Mucosa of rectum (tissue), 2 donors: ENCODE measurements at regions not wholly inside any gene's neighbourhood (a gene's known extent, or its start where the extent isn't known, plus 50 kb on each side); places are given as distances from the start of the nearest gene placed in this dataset.
A peak's percentile ranks its signal among the peaks of the same experiment; 100 is the strongest.

Experiments used
- H3K27ac ChIP-seq, 2 donors: one replicate each; pipeline ENCODE4 v1.7.0; 2013; ENCODE audit warnings: inconsistent platforms in 2 of 2, low read depth in 2 of 2, low read length in 2 of 2
- H3K27me3 ChIP-seq, 2 donors: one replicate each; pipeline ENCODE4 v1.7.0; 2013; ENCODE audit warnings: low read length in 2 of 2; ENCODE audit not compliant: control insufficient read depth in 2 of 2, insufficient read depth in 2 of 2
- H3K36me3 ChIP-seq, 2 donors: one replicate each; pipeline ENCODE4 v1.7.0; 2013; ENCODE audit warnings: low read length in 2 of 2; ENCODE audit not compliant: control insufficient read depth in 2 of 2, insufficient read depth in 2 of 2
- H3K4me1 ChIP-seq, 2 donors: one replicate each; pipeline ENCODE4 v1.7.0; 2013; ENCODE audit warnings: low read length in 2 of 2, mild to moderate bottlenecking in 1 of 2; ENCODE audit not compliant: control insufficient read depth in 2 of 2, insufficient read depth in 2 of 2
- H3K4me3 ChIP-seq, 2 donors: one replicate each; pipeline ENCODE4 v1.7.0; 2013; ENCODE audit warnings: low read length in 2 of 2
- H3K9ac ChIP-seq, 2 donors: one replicate each; pipeline ENCODE4 v1.7.0; 2013; ENCODE audit warnings: low read length in 2 of 2, low read depth in 1 of 2, mild to moderate bottlenecking in 1 of 2
- H3K9me3 ChIP-seq, 2 donors: one replicate each; pipeline ENCODE4 v1.7.0; 2013; ENCODE audit warnings: low read length in 2 of 2; ENCODE audit not compliant: control insufficient read depth in 2 of 2
- donor health status: healthy.
- donor health status: Normal muscosa, but diverticular disease.

DNA sequence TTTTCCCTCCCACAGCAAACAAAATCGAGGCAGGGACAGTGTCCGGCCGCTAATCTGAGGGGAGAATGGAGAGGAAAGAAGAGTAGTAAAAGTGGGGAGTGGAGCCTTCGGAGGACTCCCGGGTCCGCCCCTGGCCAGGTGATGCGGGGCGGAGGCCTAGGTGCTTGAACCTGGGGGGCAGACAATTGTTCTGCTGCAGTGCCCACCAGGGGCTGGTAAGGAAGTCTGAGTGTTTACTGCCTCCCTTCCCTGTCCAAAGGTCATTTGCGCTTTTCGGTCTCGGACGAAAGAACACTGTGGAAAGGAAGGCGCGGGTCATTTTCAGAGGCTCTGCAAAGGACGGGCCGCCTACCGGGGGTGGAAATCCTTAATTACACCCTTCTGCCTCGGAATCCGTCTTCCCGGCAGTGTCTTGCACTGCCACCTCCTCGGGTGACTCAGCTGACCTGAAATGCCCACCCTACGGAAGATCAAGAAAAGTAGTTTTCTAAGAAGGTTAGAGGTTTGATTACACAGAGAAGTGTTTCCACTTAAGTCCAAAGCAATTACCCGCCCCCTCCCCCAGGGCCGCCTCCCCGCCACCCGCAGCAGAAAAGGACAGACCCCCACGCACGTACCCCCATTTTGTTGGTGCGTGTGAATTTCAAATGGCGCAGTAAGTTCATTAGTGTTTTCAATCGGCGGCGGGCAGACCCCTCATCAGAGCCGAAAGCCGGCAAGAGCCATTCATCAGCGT lies 99.9 kb upstream of the TENM3 start:
- Histone ChIP-seq H3K27me3 (peaks cover 42 to 47% of the 10 kb centered on the region in 2 donors), H3K4me3 (peak overlapping the region; percentile 38 to 56)

DNA sequence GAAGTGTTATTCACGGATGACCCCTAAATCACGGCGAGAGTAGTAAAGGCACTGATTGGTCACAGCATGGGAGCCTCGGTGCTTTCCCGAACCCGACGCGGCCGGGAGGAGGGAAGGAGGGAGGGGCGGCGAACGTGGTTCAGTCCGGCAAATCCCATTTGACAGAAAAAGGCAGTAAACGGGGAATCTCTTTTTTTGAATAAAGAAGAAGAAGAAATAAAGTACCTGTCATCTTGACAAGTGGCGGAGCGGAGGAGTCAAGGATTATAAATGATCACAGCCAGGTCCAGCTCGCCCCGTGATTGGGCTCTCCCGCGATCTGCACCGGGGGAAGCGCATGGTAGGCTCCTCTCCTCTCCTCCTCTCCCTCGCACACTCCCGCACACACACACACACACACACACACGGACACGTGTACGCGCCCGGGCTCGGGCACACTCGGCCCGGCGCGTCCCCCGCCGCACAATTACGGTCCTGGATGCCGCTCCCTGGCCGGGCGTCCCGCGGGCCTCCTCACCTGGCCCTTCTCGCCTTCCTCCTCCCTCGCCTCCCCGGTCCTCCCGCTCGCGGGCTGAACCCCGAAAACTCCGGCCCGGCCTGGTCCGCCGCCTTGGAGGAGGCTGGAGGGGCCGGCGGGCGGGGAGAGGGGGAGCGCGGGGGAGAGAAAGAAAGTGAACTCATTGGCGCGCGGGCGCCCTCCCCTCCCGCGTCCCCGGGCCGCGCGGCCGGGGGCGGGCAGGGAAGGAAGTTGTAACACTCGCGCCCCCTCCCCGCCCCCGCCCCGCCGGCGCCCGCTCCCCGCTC lies 99.2 kb upstream of the TENM3 start:
- Histone ChIP-seq H3K4me3 (peak overlapping the region; percentile 32 to 56), H3K36me3 (no peaks in the 10 kb centered on the region), H3K9me3 (no peaks in the 10 kb centered on the region), H3K27ac (no peak overlapping the region), H3K27me3 (peaks cover 42 to 52% of the 10 kb centered on the region in 2 donors), H3K9ac (no peak overlapping the region), H3K4me1 (peaks cover 3 to 7% of the 10 kb centered on the region in 2 donors)

More for the DNA sequence above, 99.9 kb upstream of the TENM3 start:
- Histone ChIP-seq H3K27ac (no peak overlapping the region), H3K9me3 (no peaks in the 10 kb centered on the region), H3K4me1 (peaks cover 3 to 7% of the 10 kb centered on the region in 2 donors), H3K36me3 (no peaks in the 10 kb centered on the region), H3K9ac (no peak overlapping the region)

DNA sequence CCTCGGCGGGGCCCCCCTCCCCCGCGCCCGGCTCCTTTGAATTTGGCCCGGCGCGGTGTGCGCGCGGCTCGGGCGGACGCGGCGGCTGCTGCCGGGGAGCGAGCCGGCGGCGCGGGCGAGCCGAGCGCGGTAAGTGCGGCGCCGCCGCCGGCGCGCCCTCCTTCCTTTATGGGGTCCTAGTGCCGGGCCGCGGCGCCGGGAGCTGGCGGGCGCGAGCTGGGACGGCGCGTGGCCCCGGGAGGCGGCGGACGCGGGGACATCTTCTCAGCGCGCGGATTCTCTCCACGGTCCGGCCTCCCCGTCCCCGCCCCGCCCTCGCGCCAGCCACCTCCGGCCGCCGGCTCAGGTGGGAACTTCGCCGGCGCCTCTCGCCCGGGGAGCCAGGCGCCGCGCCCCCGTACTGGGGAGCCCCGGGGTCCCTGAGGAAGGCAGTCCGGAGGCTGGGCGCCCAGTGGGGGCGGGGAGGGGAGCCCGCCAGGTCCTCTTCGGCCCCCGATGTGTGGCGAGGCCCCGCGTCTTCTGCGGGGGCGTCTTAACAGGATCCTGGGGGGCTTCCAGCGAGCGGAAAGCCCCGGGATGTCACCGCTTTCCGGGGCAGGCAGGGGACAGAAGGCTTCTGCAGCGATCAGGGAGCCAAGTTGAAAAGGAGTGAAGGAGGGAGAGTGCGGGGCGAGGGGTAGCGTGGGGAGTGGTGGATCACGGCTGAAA lies 98.4 kb upstream of the TENM3 start:
- Histone ChIP-seq H3K4me1 (peaks cover 3 to 7% of the 10 kb centered on the region in 2 donors), H3K27ac (no peak overlapping the region), H3K27me3 (peaks cover 40 to 52% of the 10 kb centered on the region in 2 donors), H3K9me3 (no peaks in the 10 kb centered on the region), H3K9ac (no peak overlapping the region), H3K36me3 (no peaks in the 10 kb centered on the region), H3K4me3 (no peak overlapping the region)

- Histone ChIP-seq H3K4me1 (peaks cover 3 to 7% of the 10 kb centered on the region in 2 donors), H3K27ac (no peak overlapping the region), H3K27me3 (peaks cover 35 to 45% of the 10 kb centered on the region in 2 donors), H3K9me3 (no peaks in the 10 kb centered on the region), H3K9ac (no peak overlapping the region), H3K36me3 (no peaks in the 10 kb centered on the region), H3K4me3 (no peak overlapping the region)
Observed at GRCh38 chr4:182145334-182145905, 97.8 kb upstream of the TENM3 start.

DNA sequence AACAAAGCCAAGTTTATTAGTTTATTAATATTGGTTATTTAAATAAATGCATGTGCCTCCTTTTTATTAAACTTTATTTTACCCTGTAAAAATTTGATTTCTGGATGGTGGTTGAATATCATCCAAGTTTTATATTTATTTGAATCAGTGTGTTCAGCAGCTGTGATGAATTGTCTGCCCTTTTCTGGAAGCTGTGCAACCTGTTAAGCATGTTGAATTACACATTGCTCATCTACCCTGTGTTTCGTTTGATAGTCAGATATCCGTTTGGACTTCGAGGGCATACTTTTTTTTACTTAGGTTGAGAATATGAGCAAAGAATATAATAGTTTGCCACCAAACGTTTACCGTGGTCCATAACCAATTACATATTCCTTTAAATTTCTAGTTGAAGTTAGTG lies 95.8 kb upstream of the TENM3 start:
- Histone ChIP-seq H3K4me1 (peaks cover 3 to 7% of the 10 kb centered on the region in 2 donors), H3K4me3 (no peak overlapping the region), H3K27ac (no peak overlapping the region), H3K9ac (no peak overlapping the region), H3K27me3 (peaks cover 21 to 26% of the 10 kb centered on the region in 2 donors), H3K36me3 (no peaks in the 10 kb centered on the region), H3K9me3 (no peaks in the 10 kb centered on the region)

DNA sequence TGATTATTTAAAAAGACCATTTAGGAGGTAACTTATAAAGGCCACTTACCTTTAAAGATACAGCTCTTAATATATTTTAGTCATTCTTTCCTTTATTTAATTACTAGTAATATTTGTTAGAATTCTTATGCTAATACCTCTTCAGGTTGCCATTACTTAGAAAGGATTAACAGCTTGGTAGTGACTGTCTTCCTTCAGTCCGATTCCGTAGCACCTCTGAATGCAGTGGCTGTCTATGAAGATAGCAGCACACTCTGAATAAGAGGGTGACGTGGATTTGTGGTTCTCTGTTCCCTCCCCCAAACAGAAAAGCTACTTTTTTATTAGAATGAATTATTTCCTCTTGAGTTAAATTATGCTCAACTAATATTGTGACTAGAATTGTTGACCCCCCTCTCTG lies 92.6 kb upstream of the TENM3 start:
- H3K9ac ChIP-seq, result no peak overlapping the region
- no peaks in the 10 kb centered on the region for H3K4me1 ChIP-seq
- peaks cover 6 to 7% of the 10 kb centered on the region in 2 donors for H3K27me3 ChIP-seq
- no peak overlapping the region for H3K27ac ChIP-seq
- H3K4me3 ChIP-seq, result no peak overlapping the region
- no peaks in the 10 kb centered on the region for H3K36me3 ChIP-seq
- H3K9me3 ChIP-seq, result no peaks in the 10 kb centered on the region

- H3K27me3 ChIP-seq, result no peaks in the 10 kb centered on the region
- H3K9ac ChIP-seq, result no peak overlapping the region
- H3K36me3 ChIP-seq, result no peaks in the 10 kb centered on the region
- no peak overlapping the region for H3K27ac ChIP-seq
- no peaks in the 10 kb centered on the region for H3K4me1 ChIP-seq
- H3K9me3 ChIP-seq, result no peaks in the 10 kb centered on the region
- no peak overlapping the region for H3K4me3 ChIP-seq
Observed at GRCh38 chr4:182155806-182156205, 87.4 kb upstream of the TENM3 start.

DNA sequence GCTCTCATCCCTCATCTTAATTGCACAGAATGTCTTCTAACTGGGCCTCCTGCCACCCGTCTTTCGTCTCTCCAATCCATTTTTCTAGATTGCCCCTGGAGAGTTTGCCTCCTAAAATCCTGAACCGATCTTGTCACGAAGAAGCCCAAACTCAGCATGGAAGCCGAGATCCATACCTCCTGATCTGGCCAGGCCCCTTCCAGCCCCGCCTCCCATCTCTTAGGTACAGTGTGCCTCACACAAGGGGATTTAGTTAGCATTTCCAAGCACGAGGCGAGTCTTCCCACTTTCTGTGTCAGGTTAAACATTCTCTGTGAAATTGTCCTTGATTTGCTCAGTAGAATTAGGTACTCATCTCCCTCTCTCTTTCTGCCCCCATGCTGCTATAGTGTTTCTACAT lies 80.0 kb upstream of the TENM3 start:
- no peaks in the 10 kb centered on the region for H3K9me3 ChIP-seq
- H3K9ac ChIP-seq, result no peak overlapping the region
- no peak overlapping the region for H3K4me3 ChIP-seq
- H3K27ac ChIP-seq, result no peak overlapping the region
- no peaks in the 10 kb centered on the region for H3K4me1 ChIP-seq
- no peaks in the 10 kb centered on the region for H3K36me3 ChIP-seq
- H3K27me3 ChIP-seq, result no peaks in the 10 kb centered on the region

DNA sequence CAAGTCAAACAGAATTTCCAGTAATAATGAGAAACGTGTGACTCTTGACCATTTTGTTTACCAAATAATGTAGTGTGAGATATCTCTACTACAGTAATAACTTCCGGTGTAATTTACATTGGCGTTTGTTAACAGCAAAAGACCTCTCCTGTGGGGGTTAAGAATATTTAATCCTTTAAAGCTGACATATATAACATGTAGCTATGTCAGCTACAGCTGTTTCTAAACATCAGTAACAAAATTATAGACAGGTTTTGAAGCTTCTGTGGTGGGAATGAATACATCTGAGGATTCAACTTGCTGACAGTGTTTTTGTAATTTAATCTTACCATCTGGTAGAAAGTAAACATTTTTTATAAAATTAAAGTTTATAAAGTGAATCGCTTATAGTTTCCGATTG lies 73.6 kb upstream of the TENM3 start:
- Histone ChIP-seq H3K9ac (no peak overlapping the region), H3K9me3 (no peaks in the 10 kb centered on the region), H3K27ac (no peak overlapping the region)

More for the DNA sequence above, 73.6 kb upstream of the TENM3 start:
- Histone ChIP-seq H3K27me3 (no peaks in the 10 kb centered on the region), H3K4me3 (no peak overlapping the region), H3K36me3 (no peaks in the 10 kb centered on the region), H3K4me1 (no peaks in the 10 kb centered on the region)
